ENCODE measurements at regions not wholly inside any gene's neighbourhood (a gene's known extent, or its start where the extent isn't known, plus 50 kb on each side); places are given as distances from the start of the nearest gene placed in this dataset.

- TF ChIP-seq CBX5 (IDR thresholded peaks at IDR 0.05; ENCODE audit: low read depth) (no peak), SREBF2 (IDR thresholded peaks at IDR 0.05; ENCODE audit: low read length) (no peak), POLR2AphosphoS5 (IDR thresholded peaks at IDR 0.05; ENCODE audit: low read length) (no peak), CTCF (IDR thresholded peaks at IDR 0.05 in 2 of 3, conservative IDR thresholded peaks at IDR 0.05 in 1 of 3; ENCODE audit: control insufficient read depth in 2 of 3, extremely low read depth in 1 of 3, insufficient read depth in 1 of 3, low read depth in 3 of 3, low read length in 3 of 3) (no peak), EZH2 (IDR thresholded peaks at IDR 0.05; ENCODE audit: borderline replicate concordance, control insufficient read depth, low read depth, low read length) (no peak), CREM (IDR thresholded peaks at IDR 0.05; ENCODE audit: low read depth) (no peak), POLR2A (IDR thresholded peaks at IDR 0.05; ENCODE audit: low read depth, low read length) (no peak), ASH2L (IDR thresholded peaks at IDR 0.05; ENCODE audit: borderline replicate concordance, low read depth) (no peak), ESRRA (IDR thresholded peaks at IDR 0.05; ENCODE audit: low read length) (no peak), FOS (IDR thresholded peaks at IDR 0.05; ENCODE audit: borderline replicate concordance, extremely low read depth, insufficient read length) (no peak), FOXM1 (IDR thresholded peaks at IDR 0.05; ENCODE audit: low read depth, low read length) (no peak), ZBTB33 (IDR thresholded peaks at IDR 0.05) (no peak)
Measured at GRCh38 chr7:84722086-84722485, 464.8 kb downstream of the SEMA3D start.

All from GM12878 (cell line).